GM18511 (cell line): ENCODE measurements at regions not wholly inside any gene's neighbourhood (a gene's known extent, or its start where the extent isn't known, plus 50 kb on each side); places are given as distances from the start of the nearest gene placed in this dataset.
"Not testable (repeated sequence)": the region's sequence is repeated elsewhere in the genome, so short reads cannot be mapped to it uniquely, and the experiment has no call there.

Experiments used
- ATAC-seq: cut with Tn5 transposase; IDR thresholded peaks from one replicate; pipeline ENCODE4 v1.9.1; 2021; ENCODE audit warnings: mild to moderate bottlenecking, moderate library complexity; ENCODE audit not compliant: unreplicated experiment

GRCh38 chr1:83413839-83414107 lies 585.2 kb downstream of the TTLL7 start:
- ATAC-seq, result not testable (repeated sequence)

GRCh38 chr1:83410746-83411413 lies 588.1 kb downstream of the TTLL7 start:
- not testable (repeated sequence) for ATAC-seq

- ATAC-seq, result not testable (repeated sequence)
Measured at GRCh38 chr1:83406693-83407371, 592.1 kb downstream of the TTLL7 start.

- ATAC-seq, result peak; percentile 71
Measured at GRCh38 chr1:83405789-83406188, 593.1 kb downstream of the TTLL7 start.

- ATAC-seq, result not testable (repeated sequence)
Measured at GRCh38 chr1:83403500-83403899, 595.4 kb downstream of the TTLL7 start.

- ATAC-seq, result not testable (repeated sequence)
Measured at GRCh38 chr1:83401146-83401545, 597.8 kb downstream of the TTLL7 start.

DNA sequence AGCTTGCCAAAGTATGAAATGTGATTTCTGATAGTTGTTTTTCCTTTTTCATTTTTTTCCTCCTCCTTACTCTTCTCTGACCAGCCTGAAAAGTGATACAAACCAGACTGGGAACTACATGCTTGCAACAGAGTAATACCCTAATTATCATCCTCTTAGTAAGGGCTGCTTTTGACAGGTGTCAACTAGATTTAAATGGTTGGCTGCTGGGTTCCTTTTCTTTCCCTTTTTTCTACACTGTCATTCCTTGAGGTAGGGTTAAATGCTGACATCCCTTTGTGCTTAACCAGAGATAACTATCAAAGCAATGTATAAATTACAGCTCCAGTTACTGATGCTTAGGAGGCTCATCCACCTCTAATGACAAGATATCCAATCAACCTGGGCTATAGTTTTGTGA lies 598.8 kb downstream of the TTLL7 start:
- not testable (repeated sequence) for ATAC-seq

DNA sequence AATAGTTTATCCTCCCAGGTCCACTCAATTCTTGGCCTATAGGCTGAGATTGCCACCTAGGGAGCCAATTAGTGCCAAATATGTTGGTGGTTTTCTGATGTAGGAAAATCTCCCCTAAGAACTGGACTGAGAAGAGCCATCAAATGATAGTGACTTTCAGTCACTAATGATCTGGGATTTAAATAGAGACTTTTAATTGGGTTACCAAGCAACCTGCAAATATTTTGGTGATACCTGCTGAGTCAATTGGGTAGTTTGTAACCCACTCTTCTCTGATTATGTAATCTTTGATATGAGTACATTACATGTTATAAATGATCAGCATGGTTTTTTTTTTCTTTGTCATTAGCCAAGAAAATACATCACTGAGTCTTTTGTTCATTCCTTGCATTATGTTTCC lies 600.8 kb downstream of the TTLL7 start:
- ATAC-seq, result peak; percentile 45

- ATAC-seq, result not testable (repeated sequence)
Measured at GRCh38 chr1:83395130-83395529, 603.8 kb downstream of the TTLL7 start.

GRCh38 chr1:83386946-83387345 lies 612.0 kb downstream of the TTLL7 start:
- not testable (repeated sequence) for ATAC-seq

- not testable (repeated sequence) for ATAC-seq
Measured at GRCh38 chr1:83383107-83383506, 615.8 kb downstream of the TTLL7 start.

- not testable (repeated sequence) for ATAC-seq
Measured at GRCh38 chr1:83373018-83373417, 625.9 kb downstream of the TTLL7 start.

- ATAC-seq, result not testable (repeated sequence)
Measured at GRCh38 chr1:83369853-83370252, 629.1 kb downstream of the TTLL7 start.

DNA sequence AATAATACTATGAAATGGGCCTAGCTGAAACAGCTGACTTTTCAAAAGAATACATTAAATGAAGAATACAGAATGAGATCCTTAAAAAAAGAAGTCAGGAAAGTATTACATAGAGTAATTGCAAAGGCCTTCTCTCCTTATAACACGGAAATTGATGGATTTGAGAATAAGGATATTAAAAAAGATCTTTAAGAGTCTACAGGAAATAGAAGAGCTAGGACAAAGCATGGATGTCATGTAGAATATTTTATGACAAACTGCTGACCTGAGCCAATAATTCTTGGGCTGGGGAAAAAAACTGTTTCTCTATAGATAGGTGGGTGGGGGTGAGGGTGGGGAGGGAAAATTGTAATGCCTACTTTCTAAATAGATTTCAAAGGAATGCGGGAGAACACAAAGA lies 633.6 kb downstream of the TTLL7 start:
- ATAC-seq, result not testable (repeated sequence)

DNA sequence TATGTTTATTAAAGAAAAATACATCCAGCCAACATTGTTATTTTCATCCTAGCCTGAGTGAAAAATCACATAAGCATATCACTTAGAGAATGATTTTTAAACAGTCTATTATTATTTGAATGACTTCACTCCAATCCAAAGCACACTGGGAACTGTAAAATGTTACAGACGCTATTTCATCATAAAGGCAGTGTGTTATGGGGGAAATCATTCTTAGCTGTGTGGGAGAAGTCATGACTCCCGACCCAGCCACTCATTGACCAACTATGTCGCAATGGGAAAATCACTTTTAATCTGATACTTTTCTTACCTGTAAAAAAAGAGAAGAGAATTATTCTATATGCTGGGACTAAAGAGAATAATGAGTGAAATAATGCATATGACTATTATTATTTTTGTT lies 653.6 kb downstream of the TTLL7 start:
- not testable (repeated sequence) for ATAC-seq

DNA sequence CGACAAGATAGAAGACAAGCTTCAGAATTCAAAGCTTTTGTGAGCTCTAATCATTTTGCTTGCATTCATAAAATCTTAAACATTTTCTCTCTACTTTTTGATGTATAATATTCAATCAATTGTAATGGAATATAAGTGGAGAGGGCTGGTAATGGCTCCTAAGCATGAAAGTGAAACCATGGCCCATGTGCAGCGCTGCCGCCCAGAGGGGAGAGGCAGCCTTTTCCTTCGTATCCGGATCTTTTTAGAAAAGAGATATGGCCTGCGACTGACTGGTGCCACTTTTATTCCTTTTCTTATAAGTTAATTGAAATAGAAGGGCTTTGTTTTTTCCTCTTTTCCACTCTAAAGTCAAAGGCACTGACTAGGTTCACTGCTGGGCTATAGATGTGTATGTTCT lies 655.2 kb downstream of the TTLL7 start:
- ATAC-seq, result not testable (repeated sequence)

GRCh38 chr1:83342995-83343394 lies 655.9 kb downstream of the TTLL7 start:
- not testable (repeated sequence) for ATAC-seq

GRCh38 chr1:83332308-83332707 lies 666.6 kb downstream of the TTLL7 start:
- not testable (repeated sequence) for ATAC-seq

- ATAC-seq, result no peak
Measured at GRCh38 chr1:83318366-83318765, 680.6 kb downstream of the TTLL7 start.

GRCh38 chr1:83315446-83315845 lies 683.5 kb downstream of the TTLL7 start:
- not testable (repeated sequence) for ATAC-seq

- not testable (repeated sequence) for ATAC-seq
Measured at GRCh38 chr1:83310161-83310560, 688.8 kb downstream of the TTLL7 start.

DNA sequence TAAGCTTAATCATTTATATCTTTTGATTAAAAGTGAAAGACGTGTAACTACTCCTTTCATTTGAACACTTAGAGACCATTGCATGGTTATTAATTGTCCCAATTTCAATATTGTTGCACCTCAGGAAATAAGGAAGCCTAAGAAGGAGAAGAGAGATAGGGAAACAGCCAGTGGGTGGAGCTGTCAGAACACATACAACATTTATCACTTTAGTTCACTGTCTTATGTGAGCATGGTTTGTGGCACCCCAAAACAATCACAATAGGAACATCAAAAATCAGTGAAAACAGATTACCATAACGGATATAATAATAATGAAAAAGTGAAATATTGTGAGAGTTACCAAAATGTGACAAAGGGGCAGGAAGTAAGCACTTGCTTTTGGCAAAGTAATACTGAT lies 689.9 kb downstream of the TTLL7 start:
- not testable (repeated sequence) for ATAC-seq

GRCh38 chr1:83306811-83307210 lies 692.1 kb downstream of the TTLL7 start:
- ATAC-seq, result not testable (repeated sequence)
